Renal cortex interstitium (tissue), 11 donors: ENCODE measurements at regions not wholly inside any gene's neighbourhood (a gene's known extent, or its start where the extent isn't known, plus 50 kb on each side); places are given as distances from the start of the nearest gene placed in this dataset.
"Not testable (repeated sequence)": the region's sequence is repeated elsewhere in the genome, so short reads cannot be mapped to it uniquely, and the experiment has no call there.

Experiments used
- DNase-seq, 11 donors: peaks; one replicate each; pipeline ENCODE4 v3.0.0-alpha.2; 2013; ENCODE audit warnings: low read depth in 9 of 11, low spot score in 4 of 11; ENCODE audit errors: extremely low read depth in 1 of 11

- DNase-seq: no peak
These were observed 698.6 kb upstream of the B3GALT2 start for GRCh38 chr1:193884848-193885558.

- DNase-seq: not testable (repeated sequence)
These were observed 691.5 kb upstream of the B3GALT2 start for GRCh38 chr1:193877920-193878319.

GRCh38 chr1:193868425-193868824, 682.0 kb upstream of the B3GALT2 start:
- no peak for DNase-seq

GRCh38 chr1:193856261-193856660, 669.8 kb upstream of the B3GALT2 start:
- no peak for DNase-seq

GRCh38 chr1:193850745-193851144, 664.3 kb upstream of the B3GALT2 start:
- no peak for DNase-seq

- no peak for DNase-seq
These were observed 660.6 kb upstream of the B3GALT2 start for GRCh38 chr1:193846876-193847604.

GRCh38 chr1:193846411-193846810, 660.0 kb upstream of the B3GALT2 start:
- no peak for DNase-seq

GRCh38 chr1:193841857-193842256, 655.4 kb upstream of the B3GALT2 start:
- DNase-seq: no peak

GRCh38 chr1:193831465-193831864, 645.1 kb upstream of the B3GALT2 start:
- DNase-seq: no peak

- no peak for DNase-seq
These were observed 641.1 kb upstream of the B3GALT2 start for GRCh38 chr1:193827516-193827915.

- DNase-seq: no peak
These were observed 633.0 kb upstream of the B3GALT2 start for GRCh38 chr1:193819376-193819775.

GRCh38 chr1:193807208-193807607, 620.8 kb upstream of the B3GALT2 start:
- DNase-seq: no peak

GRCh38 chr1:193806079-193807048, 620.0 kb upstream of the B3GALT2 start:
- no peak for DNase-seq

- DNase-seq: no peak
These were observed 613.7 kb upstream of the B3GALT2 start for GRCh38 chr1:193799948-193800690.

- DNase-seq: no peak
These were observed 613.0 kb upstream of the B3GALT2 start for GRCh38 chr1:193799371-193799770.

GRCh38 chr1:193794239-193794638, 607.8 kb upstream of the B3GALT2 start:
- DNase-seq: no peak

GRCh38 chr1:193791746-193792145, 605.3 kb upstream of the B3GALT2 start:
- DNase-seq: no peak

- DNase-seq: no peak
These were observed 600.6 kb upstream of the B3GALT2 start for GRCh38 chr1:193787061-193787460.

GRCh38 chr1:193785850-193786420, 599.5 kb upstream of the B3GALT2 start:
- DNase-seq: no peak
